DOHH2 (cell line): ENCODE measurements at regions not wholly inside any gene's neighbourhood (a gene's known extent, or its start where the extent isn't known, plus 50 kb on each side); places are given as distances from the start of the nearest gene placed in this dataset.

Experiments
- H3F3A ChIP-seq: fragments of 200-600 bp; sonication (generic), shearing (Covaris generic); 2 replicates; pipeline ENCODE4 v1.6.0; 2016; ENCODE audit warnings: antibody characterized with exemption, mild to moderate bottlenecking; ENCODE audit not compliant: control insufficient read depth, insufficient read depth
- H3K27ac ChIP-seq: fragments of 200-600 bp; sonication (generic); 2 replicates; pipeline ENCODE4 v1.5.1; 2014; ENCODE audit warnings: low read depth, mild to moderate bottlenecking, low read length, moderate library complexity
- H3K27me3 ChIP-seq: fragments of 200-600 bp; sonication (generic); 2 replicates; pipeline ENCODE4 v1.6.1; 2014; ENCODE audit warnings: mild to moderate bottlenecking, low read length, mixed read lengths; ENCODE audit not compliant: control insufficient read depth
- H3K36me3 ChIP-seq: fragments of 200-600 bp; sonication (generic); 2 replicates; pipeline ENCODE4 v1.6.1; 2014; ENCODE audit warnings: mild to moderate bottlenecking, low read length, moderate library complexity, mixed read lengths; ENCODE audit not compliant: control insufficient read depth
- H3K4me1 ChIP-seq: fragments of 200-600 bp; sonication (generic); 2 replicates; pipeline ENCODE4 v1.6.1; 2014; ENCODE audit warnings: mild to moderate bottlenecking, low read length, mixed read lengths; ENCODE audit not compliant: control insufficient read depth
- H3K4me2 ChIP-seq: fragments of 200-600 bp; sonication (generic); 2 replicates; pipeline ENCODE4 v1.6.0; 2014; ENCODE audit warnings: mild to moderate bottlenecking, low read length, moderate library complexity
- H3K4me3 ChIP-seq: fragments of 200-600 bp; sonication (generic); 2 replicates; pipeline ENCODE4 v1.5.1; 2014; ENCODE audit warnings: mild to moderate bottlenecking, low read length, mixed read lengths
- H3K79me2 ChIP-seq: fragments of 200-600 bp; sonication (generic); 2 replicates; pipeline ENCODE4 v1.6.1; 2014; ENCODE audit warnings: mild to moderate bottlenecking, low read length, mixed read lengths; ENCODE audit not compliant: control insufficient read depth
- H3K9me2 ChIP-seq: fragments of 200-600 bp; sonication (generic); replicated peaks from 2 replicates; pipeline ENCODE4 v1.6.1; 2014; ENCODE audit warnings: mild to moderate bottlenecking, low read length, mixed read lengths; ENCODE audit not compliant: control insufficient read depth
- H3K9me3 ChIP-seq: fragments of 200-600 bp; sonication (generic); 2 replicates; pipeline ENCODE4 v1.6.1; 2014; ENCODE audit warnings: antibody characterized with exemption, low read length, mixed read lengths; ENCODE audit not compliant: control insufficient read depth, insufficient read depth
- H4K20me1 ChIP-seq: fragments of 200-600 bp; sonication (generic); 2 replicates; pipeline ENCODE4 v1.6.0; 2014; ENCODE audit warnings: low read depth, mild to moderate bottlenecking, antibody characterized with exemption, low read length, moderate library complexity; ENCODE audit not compliant: control insufficient read depth, insufficient read depth
- CTCF ChIP-seq: fragments of 200-600 bp; sonication (generic); IDR thresholded peaks from one replicate; pipeline ENCODE4 v1.5.1; 2014; ENCODE audit warnings: antibody characterized with exemption, mild to moderate bottlenecking, low read depth, low read length; ENCODE audit not compliant: poor library complexity, severe bottlenecking
- EZH2phosphoT487 ChIP-seq: fragments of 200-600 bp; sonication (generic); IDR thresholded peaks from 2 replicates; pipeline ENCODE4 v1.6.1; 2017; ENCODE audit warnings: borderline replicate concordance, mild to moderate bottlenecking, antibody characterized with exemption, low read length, moderate library complexity, mixed read lengths

GRCh38 chr11:26191193-26191592 lies 140.7 kb upstream of the ANO3 start:
- no peak for TF ChIP-seq CTCF
- TF ChIP-seq EZH2phosphoT487 = no peak
- Histone ChIP-seq H3K27ac (no peak overlapping the region), H3K4me1 (no peaks in the 10 kb centered on the region), H3K9me2 (no peaks in the 10 kb centered on the region), H3K36me3 (no peaks in the 10 kb centered on the region), H4K20me1 (no peaks in the 10 kb centered on the region), H3K79me2 (no peaks in the 10 kb centered on the region), H3K27me3 (no peaks in the 10 kb centered on the region), H3K9me3 (no peaks in the 10 kb centered on the region), H3F3A (no peaks in the 10 kb centered on the region), H3K4me3 (no peak overlapping the region), H3K4me2 (no peak overlapping the region)

DNA sequence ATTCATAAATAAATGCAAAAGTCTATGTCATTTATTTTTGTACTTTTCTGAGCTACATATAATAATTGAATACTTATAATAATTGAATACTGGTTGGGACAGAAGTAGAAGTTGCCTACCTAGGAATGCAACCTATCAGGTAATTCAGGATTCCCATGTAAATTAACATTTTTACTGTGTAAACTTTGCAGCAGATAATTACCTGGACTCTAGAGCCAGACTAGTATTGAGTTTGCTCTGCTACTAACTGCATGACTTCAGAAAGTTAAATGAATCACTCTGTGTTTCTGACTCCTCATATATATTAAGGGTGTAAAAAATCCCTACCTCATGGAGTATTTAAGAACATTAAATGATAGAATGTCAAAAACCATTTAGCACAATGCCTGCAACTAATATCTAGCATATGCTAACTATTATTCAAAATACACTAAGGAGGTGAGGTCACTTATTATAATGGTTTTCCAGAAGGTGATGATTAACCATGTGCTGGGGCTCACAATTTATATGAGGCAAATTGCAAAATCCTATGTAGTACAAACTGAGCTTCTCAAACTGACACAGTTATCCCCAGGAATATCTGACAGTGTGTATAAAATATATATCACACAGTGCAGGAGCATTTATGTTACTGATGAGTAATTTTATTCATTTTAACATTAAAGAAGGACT lies 138.1 kb upstream of the ANO3 start:
- no peaks in the 10 kb centered on the region for H3K9me2 ChIP-seq
- H3F3A ChIP-seq = no peaks in the 10 kb centered on the region
- no peaks in the 10 kb centered on the region for H4K20me1 ChIP-seq
- H3K4me3 ChIP-seq = no peak overlapping the region
- TF ChIP-seq CTCF (no peak), EZH2phosphoT487 (no peak)
- no peak overlapping the region for H3K4me2 ChIP-seq
- no peaks in the 10 kb centered on the region for H3K36me3 ChIP-seq
- no peaks in the 10 kb centered on the region for H3K4me1 ChIP-seq
- no peaks in the 10 kb centered on the region for H3K79me2 ChIP-seq
- no peaks in the 10 kb centered on the region for H3K27me3 ChIP-seq
- H3K9me3 ChIP-seq = no peaks in the 10 kb centered on the region
- H3K27ac ChIP-seq = no peak overlapping the region

GRCh38 chr11:26194881-26195280 lies 137.0 kb upstream of the ANO3 start:
- no peaks in the 10 kb centered on the region for H3F3A ChIP-seq
- H3K27me3 ChIP-seq = no peaks in the 10 kb centered on the region
- no peaks in the 10 kb centered on the region for H4K20me1 ChIP-seq
- H3K4me2 ChIP-seq = no peak overlapping the region
- H3K79me2 ChIP-seq = no peaks in the 10 kb centered on the region
- H3K4me1 ChIP-seq = no peaks in the 10 kb centered on the region
- no peaks in the 10 kb centered on the region for H3K9me3 ChIP-seq
- H3K9me2 ChIP-seq = no peaks in the 10 kb centered on the region
- H3K4me3 ChIP-seq = no peak overlapping the region
- H3K36me3 ChIP-seq = no peaks in the 10 kb centered on the region
- TF ChIP-seq EZH2phosphoT487 (no peak), CTCF (no peak)
- no peak overlapping the region for H3K27ac ChIP-seq
